DLD1 (cell line): ENCODE measurements at regions not wholly inside any gene's neighbourhood (a gene's known extent, or its start where the extent isn't known, plus 50 kb on each side); places are given as distances from the start of the nearest gene placed in this dataset.

Experiments
- in situ Hi-C: cut with HindIII; loops from 2 replicates; pipeline ENCODE4 v1.10.0; 2017; ENCODE audit warnings: low sequenced_read_pairs

DNA sequence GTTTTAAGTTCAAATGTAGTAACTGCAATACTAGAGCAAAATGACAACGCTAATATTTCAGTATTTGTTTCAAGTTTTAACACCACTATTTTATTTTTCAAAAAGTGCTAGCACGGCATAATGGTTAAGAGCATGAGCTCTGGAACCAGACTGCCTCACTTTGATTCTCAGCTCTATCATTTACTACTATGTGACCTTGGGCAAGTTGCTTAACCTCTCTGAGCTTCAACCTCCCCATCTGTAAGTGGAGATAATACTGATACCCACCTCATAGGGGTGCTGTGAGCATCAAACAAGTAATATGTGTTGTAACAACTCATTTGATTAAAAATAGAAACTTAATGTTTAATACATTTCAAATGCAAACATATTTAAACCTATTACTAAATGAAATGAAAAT is 115.4 kb upstream of the NPHP3 start:
- in situ Hi-C loops = no loop called here

- in situ Hi-C loops = no loop called here
These were observed 112.1 kb upstream of the NPHP3 start for GRCh38 chr3:132834356-132834755.

DNA sequence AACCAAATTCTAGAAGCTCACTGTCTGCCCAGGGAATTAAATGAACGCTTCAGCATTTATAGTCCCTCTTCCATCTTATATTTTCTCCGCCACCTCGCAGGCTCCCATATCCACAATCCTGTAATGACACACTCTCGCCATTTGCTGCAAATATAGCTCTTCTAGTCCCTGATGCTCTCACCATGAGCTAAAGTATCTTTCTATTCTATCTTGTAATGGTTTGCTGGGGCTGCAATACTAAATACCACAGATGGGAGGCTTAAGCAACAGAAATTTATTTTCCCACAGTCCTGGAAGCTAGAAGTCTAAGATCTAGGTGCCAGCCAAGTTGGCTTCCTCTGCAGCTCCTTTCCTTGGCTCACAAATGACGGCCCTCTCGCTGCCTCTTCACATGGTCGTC is 106.9 kb upstream of the NPHP3 start:
- in situ Hi-C loops = no loop called here

GRCh38 chr3:132822837-132823236 is 100.6 kb upstream of the NPHP3 start:
- in situ Hi-C loops = no loop called here

DNA sequence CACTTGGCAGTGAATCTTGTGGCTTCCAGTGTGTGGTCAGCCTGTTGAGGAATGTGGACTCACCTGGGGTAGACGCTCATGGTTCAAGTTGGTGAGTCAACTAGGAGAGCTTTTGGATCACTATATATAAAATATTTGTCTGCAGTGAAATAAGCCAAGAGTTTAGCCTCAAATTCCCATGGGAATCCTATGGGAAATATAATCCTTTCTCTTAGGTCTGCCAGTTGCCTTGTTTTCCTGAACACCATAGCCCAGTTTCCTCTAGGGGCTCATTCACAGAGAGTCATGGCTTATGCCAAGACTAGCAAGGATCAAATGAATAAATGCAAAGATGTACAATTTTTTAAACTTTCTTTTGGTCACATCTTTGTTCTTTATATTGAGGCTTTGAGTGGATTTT is 100.1 kb upstream of the NPHP3 start:
- in situ Hi-C loops = no loop called here

DNA sequence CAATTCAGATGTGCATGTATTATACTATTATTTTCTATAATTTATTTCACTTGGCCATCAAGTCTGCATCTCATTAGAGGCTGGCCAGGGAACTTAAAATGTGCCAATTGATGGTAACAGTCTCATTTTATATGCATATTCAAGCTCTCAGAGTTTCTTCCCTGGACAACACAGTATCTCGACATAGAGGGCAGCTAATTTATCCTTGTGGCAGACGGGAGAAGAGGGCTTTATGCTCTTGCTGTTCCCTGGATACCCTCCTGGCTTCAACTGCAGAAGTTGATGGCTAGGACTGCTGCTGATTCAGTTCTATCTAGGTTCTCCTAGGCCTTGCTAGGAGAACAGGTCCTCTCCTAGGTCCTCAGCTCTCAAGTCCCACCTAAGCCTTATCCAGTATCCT is 99.1 kb upstream of the NPHP3 start:
- in situ Hi-C loops = no loop called here

- in situ Hi-C loops = no loop called here
These were observed 96.0 kb upstream of the NPHP3 start for GRCh38 chr3:132818251-132818650.

GRCh38 chr3:132817646-132818177 is 95.5 kb upstream of the NPHP3 start:
- in situ Hi-C loops = no loop called here

GRCh38 chr3:132805071-132805470 is 82.9 kb upstream of the NPHP3 start:
- in situ Hi-C loops = no loop called here

DNA sequence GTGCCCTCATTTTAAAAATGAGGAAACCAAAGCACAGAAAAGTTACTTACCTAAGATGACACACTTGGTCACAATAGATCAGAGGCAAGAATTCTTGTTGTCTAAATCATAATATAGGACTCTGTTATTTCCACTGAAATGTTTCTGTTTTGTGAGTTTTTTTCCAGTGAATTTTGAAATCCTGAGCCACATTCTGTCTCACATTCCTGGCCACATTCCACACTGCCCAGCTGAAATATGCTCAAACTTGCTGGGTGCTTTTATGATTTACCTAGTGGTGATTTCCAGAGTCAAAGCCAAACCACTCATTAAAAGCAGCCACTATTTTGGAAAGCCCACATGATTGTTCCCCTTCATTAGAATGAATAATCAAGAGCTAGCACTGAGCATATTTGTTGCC is 82.3 kb upstream of the NPHP3 start:
- in situ Hi-C loops = no loop called here

DNA sequence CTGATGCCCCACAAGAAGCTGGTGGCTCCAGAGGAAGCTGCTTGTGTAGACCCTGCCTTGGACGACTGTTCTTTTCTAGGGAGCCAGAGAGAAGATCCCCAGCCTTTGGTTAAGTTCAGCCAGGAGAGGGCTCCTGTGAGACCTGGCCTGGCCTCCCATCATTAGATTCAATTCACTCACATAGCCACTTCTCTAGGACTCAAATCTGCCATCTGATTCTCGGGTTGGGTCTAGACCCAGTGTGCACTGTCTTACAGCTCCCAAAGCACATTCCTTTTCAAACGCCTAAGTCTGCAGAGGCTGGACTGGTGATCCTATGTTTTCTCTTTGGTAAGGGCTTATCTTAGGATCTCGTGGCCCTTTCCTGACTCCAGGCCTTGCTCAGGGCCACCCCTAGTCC is 81.7 kb upstream of the NPHP3 start:
- in situ Hi-C loops = no loop called here

DNA sequence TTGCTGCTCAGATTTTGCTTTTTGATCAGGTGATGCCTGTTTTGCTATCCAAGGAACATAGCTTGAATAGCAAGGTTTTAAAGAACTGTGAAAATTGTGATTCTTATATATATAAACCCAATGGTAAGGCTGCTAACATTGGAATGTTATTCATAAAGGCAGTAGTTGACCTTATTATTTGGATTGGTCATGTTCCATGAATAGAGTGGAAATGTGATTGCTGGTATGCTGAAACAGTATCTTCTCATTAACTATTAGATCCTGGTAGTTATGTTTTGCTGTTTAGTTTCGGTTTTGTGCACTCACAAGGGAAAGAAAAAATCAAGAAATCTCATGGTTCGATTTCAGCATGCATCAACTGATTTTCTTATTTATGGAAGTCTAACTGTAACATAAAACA is 78.7 kb upstream of the NPHP3 start:
- in situ Hi-C loops = no loop called here

DNA sequence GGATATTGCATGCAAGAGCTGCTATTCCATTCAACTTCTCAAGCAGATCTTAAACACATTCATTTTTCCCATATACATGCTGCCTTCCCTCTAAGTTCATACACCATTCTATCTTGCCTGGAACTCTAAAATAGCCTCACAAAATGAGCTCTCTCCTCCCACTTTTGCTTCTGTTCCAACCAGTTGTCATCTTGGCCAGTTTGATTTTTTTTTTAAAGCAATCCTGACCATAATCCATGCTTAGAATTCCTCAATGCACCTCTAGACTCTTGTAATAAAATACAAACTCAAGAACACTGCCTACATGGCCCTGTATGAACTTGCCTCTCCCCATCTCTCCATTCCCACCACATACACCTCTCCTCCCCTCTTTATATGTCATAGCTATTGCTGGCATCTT is 68.6 kb upstream of the NPHP3 start:
- in situ Hi-C loops = no loop called here

GRCh38 chr3:132789959-132790358 is 67.8 kb upstream of the NPHP3 start:
- in situ Hi-C loops = no loop called here

- in situ Hi-C loops = no loop called here
These were observed 66.1 kb upstream of the NPHP3 start for GRCh38 chr3:132788301-132788671.

GRCh38 chr3:132787616-132788300 is 65.5 kb upstream of the NPHP3 start:
- in situ Hi-C loops = no loop called here

GRCh38 chr3:132786890-132787289 is 64.7 kb upstream of the NPHP3 start:
- in situ Hi-C loops = no loop called here

GRCh38 chr3:132785292-132785691 is 63.1 kb upstream of the NPHP3 start:
- in situ Hi-C loops = no loop called here

GRCh38 chr3:132784502-132785025 is 62.4 kb upstream of the NPHP3 start:
- in situ Hi-C loops = no loop called here

GRCh38 chr3:132783152-132783551 is 60.9 kb upstream of the NPHP3 start:
- in situ Hi-C loops = no loop called here

DNA sequence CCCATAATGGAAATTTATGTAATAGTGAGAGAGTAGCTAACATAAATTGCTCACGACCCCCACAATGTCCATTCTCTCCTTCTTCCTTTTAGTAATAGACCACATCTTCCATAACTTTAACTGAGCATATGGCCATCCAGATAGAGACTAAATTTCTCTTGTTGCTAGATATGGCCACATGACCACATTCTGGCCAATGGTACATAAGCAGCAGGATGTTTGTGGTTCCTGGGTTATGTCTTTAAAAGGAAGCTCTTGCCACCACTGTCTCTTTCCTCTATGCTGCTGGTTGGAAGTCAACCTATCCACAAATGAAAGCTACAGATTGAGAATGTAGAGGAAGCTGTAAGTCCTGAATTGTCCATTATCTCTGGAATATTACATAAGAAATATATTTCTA is 59.7 kb upstream of the NPHP3 start:
- in situ Hi-C loops = no loop called here

GRCh38 chr3:132777171-132777570 is 55.0 kb upstream of the NPHP3 start:
- in situ Hi-C loops = no loop called here

DNA sequence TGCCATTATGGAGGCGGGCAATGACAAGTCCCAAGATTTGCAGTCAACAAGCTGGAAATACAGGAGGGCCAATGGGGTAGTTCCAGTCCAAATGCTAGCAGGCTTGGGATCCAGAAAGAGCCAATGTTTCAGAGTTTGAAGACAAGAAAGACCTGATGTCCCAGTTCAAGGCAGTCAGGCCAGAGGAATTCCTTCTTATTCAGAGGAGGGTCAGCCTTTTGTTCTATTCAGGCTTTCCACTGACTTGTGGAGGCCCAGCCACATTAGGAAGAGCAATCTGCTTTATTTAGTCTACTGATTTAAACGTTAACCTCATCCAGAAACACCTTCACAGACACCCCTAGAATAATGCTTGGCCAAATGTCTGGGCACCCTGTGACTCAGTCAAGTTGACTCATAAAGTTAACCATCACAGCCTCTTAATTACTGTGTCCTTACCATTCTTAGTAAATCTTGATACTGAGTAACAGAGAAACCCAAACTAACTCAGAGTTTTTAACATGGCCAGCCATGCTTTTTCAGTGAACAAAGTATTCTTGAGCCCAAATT is 50.9 kb upstream of the NPHP3 start:
- in situ Hi-C loops = no loop called here
